ENCODE measurements at regions not wholly inside any gene's neighbourhood (a gene's known extent, or its start where the extent isn't known, plus 50 kb on each side); places are given as distances from the start of the nearest gene placed in this dataset.
"Not testable (repeated sequence)": the region's sequence is repeated elsewhere in the genome, so short reads cannot be mapped to it uniquely, and the experiment has no call there.

GRCh38 chr10:2777666-2778355, 289.5 kb upstream of the PFKP start:
- Histone ChIP-seq H3K4me3 (no peak overlapping the region), H3K36me3 (no peaks in the 10 kb centered on the region), H3K27ac (no peak overlapping the region), H3K9me3 (no peaks in the 10 kb centered on the region), H3K4me1 (no peaks in the 10 kb centered on the region), H3K27me3 (peaks cover 0 to 18% (median under 1%) of the 10 kb centered on the region in 7 donors)
- TF ChIP-seq, protein P1, sequence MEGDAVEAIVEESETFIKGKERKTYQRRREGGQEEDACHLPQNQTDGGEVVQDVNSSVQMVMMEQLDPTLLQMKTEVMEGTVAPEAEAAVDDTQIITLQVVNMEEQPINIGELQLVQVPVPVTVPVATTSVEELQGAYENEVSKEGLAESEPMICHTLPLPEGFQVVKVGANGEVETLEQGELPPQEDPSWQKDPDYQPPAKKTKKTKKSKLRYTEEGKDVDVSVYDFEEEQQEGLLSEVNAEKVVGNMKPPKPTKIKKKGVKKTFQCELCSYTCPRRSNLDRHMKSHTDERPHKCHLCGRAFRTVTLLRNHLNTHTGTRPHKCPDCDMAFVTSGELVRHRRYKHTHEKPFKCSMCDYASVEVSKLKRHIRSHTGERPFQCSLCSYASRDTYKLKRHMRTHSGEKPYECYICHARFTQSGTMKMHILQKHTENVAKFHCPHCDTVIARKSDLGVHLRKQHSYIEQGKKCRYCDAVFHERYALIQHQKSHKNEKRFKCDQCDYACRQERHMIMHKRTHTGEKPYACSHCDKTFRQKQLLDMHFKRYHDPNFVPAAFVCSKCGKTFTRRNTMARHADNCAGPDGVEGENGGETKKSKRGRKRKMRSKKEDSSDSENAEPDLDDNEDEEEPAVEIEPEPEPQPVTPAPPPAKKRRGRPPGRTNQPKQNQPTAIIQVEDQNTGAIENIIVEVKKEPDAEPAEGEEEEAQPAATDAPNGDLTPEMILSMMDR (IDR thresholded peaks at IDR 0.05), result no peak
- WGBS, 2 donors, result 63 to 70% methylated on average over 5 of the region's 5 CpGs
- DNase-seq, result no peak
- no peak for ATAC-seq
- intact Hi-C loops (cut with DNase I), result loop anchor here in 1 of 10 donors (10.0 kb wide), 1 partner anchor 927 kb away; no protein-coding TSS in a partner anchor

DNA sequence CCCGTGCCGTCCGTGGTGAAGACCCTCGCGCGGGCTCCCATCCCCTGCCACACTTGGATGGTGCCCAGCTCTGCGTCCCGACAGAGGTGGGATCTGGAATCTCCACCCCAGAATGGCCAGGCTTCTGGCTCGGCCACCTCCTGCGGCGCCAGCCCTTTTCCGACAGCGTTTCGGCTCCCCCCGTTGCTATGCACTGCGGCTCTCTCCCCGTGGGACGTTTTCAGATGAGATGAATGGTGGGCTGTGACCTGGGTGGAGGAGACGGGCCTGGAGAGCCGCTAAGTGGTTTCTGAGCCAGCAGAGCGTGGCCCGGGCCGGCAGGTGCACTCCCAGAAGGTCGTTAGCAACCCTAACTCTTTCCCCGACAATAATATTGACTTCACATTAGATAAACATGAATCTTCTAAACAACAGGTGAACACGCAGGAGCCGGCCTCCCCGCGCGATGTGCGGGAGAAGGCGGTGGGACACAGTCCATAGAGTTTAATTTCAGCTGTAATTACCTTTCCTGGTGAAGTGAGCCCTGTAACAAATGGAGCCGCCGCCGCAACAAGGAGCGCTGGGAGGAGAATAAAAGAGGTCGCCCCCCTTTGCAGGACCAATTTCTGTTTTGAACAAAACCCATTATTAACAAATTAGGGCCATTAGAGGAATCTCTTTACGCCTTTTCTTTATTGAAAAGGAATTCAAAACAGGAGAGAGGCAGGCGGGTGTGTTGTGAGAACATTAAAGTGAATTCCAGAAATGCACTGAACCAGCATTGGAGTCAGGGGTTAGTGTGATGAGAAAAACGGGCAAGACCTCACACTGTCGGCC, 294.3 kb upstream of the PFKP start:
- Histone ChIP-seq H3K4me3 (no peak overlapping the region), H3K27me3 (peaks cover 0 to 4% (median 0%) of the 10 kb centered on the region in 7 donors), H3K36me3 (no peaks in the 10 kb centered on the region), H3K4me1 (no peaks in the 10 kb centered on the region), H3K9me3 (peaks cover 0 to 8% (median 0%) of the 10 kb centered on the region in 11 donors), H3K27ac (no peak overlapping the region)
- ATAC-seq (no peak), DNase-seq (no peak)
- TF ChIP-seq, protein P1 (IDR thresholded peaks at IDR 0.05), result no peak
- 80 to 85% methylated on average over 41 of the region's 41 CpGs for WGBS, 2 donors
- intact Hi-C loops (cut with DNase I), result loop anchor here in 1 of 10 donors (10.0 kb wide), 1 partner anchor 932 kb away; no protein-coding TSS in a partner anchor

DNA sequence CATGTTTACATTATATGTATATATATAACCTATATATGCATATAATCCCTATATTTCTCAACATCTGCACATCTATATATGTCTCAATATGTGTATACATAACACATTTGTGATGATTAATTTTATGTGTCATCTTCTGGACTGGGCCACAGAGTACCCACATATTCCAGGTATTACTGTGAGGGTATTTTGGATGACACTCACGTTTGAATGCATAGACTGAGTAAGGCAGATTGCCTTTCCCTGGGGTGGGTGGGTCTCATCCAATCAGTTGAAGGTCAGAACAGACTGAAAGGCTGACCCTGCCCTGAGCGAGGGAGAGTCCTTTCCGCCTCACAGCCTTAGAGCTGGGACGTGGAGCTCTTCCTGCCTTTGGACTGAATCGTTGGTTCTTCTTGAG, 295.2 kb upstream of the PFKP start:
- Histone ChIP-seq H3K27ac (no peak overlapping the region), H3K4me1 (no peaks in the 10 kb centered on the region), H3K4me3 (no peak overlapping the region), H3K9me3 (peaks cover 0 to 8% (median 0%) of the 10 kb centered on the region in 11 donors), H3K36me3 (no peaks in the 10 kb centered on the region), H3K27me3 (peaks cover 0 to 4% (median 0%) of the 10 kb centered on the region in 7 donors)
- 77 to 82% methylated on average over 5 of the region's 5 CpGs for WGBS, 2 donors
- DNase-seq (no peak), ATAC-seq (no peak)
- intact Hi-C loops (cut with DNase I), result loop anchor here in 1 of 10 donors (10.0 kb wide), 1 partner anchor 933 kb away; no protein-coding TSS in a partner anchor
- TF ChIP-seq, protein P1 (IDR thresholded peaks at IDR 0.05), result no peak

DNA sequence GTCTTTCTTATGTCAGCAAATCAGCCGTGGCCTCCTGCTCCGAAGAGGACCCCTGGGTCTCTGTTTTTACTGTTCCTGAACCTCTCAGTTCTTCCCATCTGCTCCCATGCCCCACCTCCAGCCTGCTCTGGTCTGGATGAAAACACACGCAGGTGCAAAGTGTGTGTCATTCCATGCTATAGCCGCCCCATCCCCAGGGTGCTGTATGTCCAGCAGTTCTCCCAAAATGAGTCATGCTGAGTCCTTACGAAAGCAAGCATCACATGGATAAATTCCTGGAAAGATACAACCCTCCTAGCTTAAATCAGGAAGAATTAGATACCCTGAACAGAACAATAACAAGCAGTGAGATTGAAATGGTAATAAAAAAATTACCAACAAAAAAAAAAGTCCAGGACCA, 300.1 kb upstream of the PFKP start:
- ATAC-seq; intact Hi-C loops (cut with DNase I); H3K9me3 ChIP-seq; H3K36me3 ChIP-seq; H3K27ac ChIP-seq; H3K4me1 ChIP-seq; H3K4me3 ChIP-seq; DNase-seq: not testable (repeated sequence)
- WGBS, 2 donors, result 66 to 81% methylated on average over 5 of the region's 5 CpGs
- peaks cover 0 to 16% (median 0%) of the 10 kb centered on the region in 7 donors for H3K27me3 ChIP-seq
